D721Med (cell line): ENCODE measurements at regions not wholly inside any gene's neighbourhood (a gene's known extent, or its start where the extent isn't known, plus 50 kb on each side); places are given as distances from the start of the nearest gene placed in this dataset.

ENCODE experiments used
- DNase-seq: peaks from one replicate; pipeline ENCODE4 v3.0.0; 2011; ENCODE audit warnings: low spot score; ENCODE audit not compliant: insufficient read length
- FAIRE-seq: peaks from 2 replicates; lab custom pipeline; 2011; peaks lifted over from hg19 to GRCh38; lab: Jason Lieb, UNC
- CTCF ChIP-seq: IDR thresholded peaks from 2 replicates; pipeline ENCODE4 v1.5.1; 2012; ENCODE audit warnings: mild to moderate bottlenecking, control low read depth; ENCODE audit not compliant: insufficient read depth; ENCODE audit errors: missing control alignments

- FAIRE-seq (no peak), DNase-seq (no peak)
- TF ChIP-seq CTCF = no peak
Measured at GRCh38 chr6:121600389-121601168, 165.1 kb downstream of the GJA1 start.

DNA sequence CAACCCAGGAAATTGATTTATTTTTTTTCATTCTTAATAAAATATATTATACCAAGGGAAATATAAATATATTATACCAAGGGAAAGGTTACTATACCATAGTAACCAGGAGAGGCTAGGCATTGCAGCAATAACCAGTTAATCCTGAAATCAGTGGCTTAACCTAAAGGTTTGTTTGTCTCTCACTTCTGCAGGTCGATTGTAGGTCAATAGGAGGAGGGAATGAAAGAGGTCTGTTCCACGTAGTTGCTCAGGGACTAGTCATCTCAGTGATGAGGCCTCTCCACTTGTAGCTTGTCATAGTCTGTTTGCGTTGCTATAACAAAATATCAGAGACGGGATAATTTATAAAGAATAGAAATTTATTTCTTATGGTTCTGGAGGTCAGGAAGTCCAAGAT lies 168.0 kb downstream of the GJA1 start:
- TF ChIP-seq CTCF = no peak
- DNase-seq = no peak
- no peak for FAIRE-seq

DNA sequence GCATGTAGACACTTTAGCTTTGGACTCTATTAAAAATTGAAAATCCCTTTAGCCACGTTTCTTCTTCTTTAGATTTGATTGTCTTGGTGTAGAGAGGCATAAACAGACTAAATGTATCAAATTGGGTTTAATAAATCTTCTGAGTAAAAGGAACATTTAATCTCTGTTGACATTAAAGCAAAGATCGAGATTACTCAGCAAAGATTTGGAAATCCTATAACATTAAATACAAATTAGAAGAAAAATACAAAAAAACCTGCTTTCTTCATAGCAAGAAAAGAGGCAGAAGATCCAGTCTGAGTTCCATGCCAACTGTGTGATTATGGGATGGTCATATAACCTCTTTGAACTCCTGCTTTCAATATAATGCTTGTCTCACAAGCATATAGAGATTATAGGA lies 172.3 kb downstream of the GJA1 start:
- no peak for FAIRE-seq

GRCh38 chr6:121608270-121608669 lies 172.8 kb downstream of the GJA1 start:
- no peak for TF ChIP-seq CTCF
- DNase-seq (no peak), FAIRE-seq (no peak)

More for the DNA sequence above, 172.3 kb downstream of the GJA1 start:
- no peak for DNase-seq
- no peak for TF ChIP-seq CTCF

GRCh38 chr6:121609281-121609680 lies 173.8 kb downstream of the GJA1 start:
- DNase-seq (no peak), FAIRE-seq (no peak)
- TF ChIP-seq CTCF = no peak

GRCh38 chr6:121612927-121613326 lies 177.5 kb downstream of the GJA1 start:
- no peak for FAIRE-seq
- no peak for TF ChIP-seq CTCF
- DNase-seq = no peak

- TF ChIP-seq CTCF = no peak
- FAIRE-seq = no peak
- DNase-seq = no peak
Measured at GRCh38 chr6:121614115-121614514, 178.7 kb downstream of the GJA1 start.
